ENCODE measurements at regions not wholly inside any gene's neighbourhood (a gene's known extent, or its start where the extent isn't known, plus 50 kb on each side); places are given as distances from the start of the nearest gene placed in this dataset.
A peak's percentile ranks its signal among the peaks of the same experiment; 100 is the strongest.

- Histone ChIP-seq H3K27ac (no peak overlapping the region), H3K4me3 (no peak overlapping the region), H3K27me3 (no peaks in the 10 kb centered on the region), H3K9me3 (no peaks in the 10 kb centered on the region), H3K4me1 (peaks cover 0 to 8% (median 0%) of the 10 kb centered on the region in 3 donors), H3K36me3 (no peaks in the 10 kb centered on the region)
- WGBS, 2 donors = 1 to 8% methylated on average over 3 of the region's 3 CpGs
- intact Hi-C loops (cut with DNase I) = no loop called here
- DNase-seq = no peak
- TF ChIP-seq POLR2A (IDR thresholded peaks at IDR 0.05) = no peak
- TF ChIP-seq, protein P1, sequence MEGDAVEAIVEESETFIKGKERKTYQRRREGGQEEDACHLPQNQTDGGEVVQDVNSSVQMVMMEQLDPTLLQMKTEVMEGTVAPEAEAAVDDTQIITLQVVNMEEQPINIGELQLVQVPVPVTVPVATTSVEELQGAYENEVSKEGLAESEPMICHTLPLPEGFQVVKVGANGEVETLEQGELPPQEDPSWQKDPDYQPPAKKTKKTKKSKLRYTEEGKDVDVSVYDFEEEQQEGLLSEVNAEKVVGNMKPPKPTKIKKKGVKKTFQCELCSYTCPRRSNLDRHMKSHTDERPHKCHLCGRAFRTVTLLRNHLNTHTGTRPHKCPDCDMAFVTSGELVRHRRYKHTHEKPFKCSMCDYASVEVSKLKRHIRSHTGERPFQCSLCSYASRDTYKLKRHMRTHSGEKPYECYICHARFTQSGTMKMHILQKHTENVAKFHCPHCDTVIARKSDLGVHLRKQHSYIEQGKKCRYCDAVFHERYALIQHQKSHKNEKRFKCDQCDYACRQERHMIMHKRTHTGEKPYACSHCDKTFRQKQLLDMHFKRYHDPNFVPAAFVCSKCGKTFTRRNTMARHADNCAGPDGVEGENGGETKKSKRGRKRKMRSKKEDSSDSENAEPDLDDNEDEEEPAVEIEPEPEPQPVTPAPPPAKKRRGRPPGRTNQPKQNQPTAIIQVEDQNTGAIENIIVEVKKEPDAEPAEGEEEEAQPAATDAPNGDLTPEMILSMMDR (IDR thresholded peaks at IDR 0.05) = peak in 5 of 6 experiments; percentile 8 to 54 (median 32)
Observed at GRCh38 chr4:138938366-138938690, 77.3 kb upstream of the NOCT start.

DNA sequence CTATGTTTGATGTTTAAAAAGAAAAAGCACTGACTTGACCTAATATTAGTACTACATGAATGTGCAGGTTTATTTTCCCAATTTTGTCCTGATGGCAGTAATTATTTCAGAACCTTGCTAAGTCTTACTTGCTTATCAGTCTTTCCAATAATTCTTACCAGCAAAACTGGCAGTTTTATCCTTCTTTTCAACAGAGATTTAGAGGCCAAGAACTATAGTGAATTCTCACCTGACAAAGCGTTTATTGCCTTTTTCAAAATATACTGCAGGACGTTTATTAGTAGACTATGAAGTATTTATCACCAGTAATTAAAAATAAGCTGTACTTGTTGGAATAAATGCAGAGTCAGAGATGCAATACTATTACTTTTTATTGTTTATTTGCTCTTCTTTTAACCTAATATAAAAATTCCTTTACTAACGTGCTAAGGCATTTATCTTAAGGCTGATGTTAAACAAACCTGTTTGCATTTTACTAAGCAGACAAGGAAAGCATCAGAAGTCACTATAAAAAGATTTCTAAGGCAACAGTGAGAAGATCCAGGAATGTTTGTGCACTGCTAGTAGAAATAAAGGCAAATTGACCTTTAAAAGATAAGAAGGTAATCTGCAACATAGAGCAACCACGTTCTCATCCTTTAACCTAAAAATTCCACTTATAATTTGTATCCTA lies 80.3 kb upstream of the NOCT start:
- no peak overlapping the region for H3K4me3 ChIP-seq
- intact Hi-C loops (cut with DNase I) = no loop called here
- WGBS, 2 donors = 73 to 74% methylated on average over 4 of the region's 4 CpGs
- peaks cover 0 to 8% (median 0%) of the 10 kb centered on the region in 3 donors for H3K4me1 ChIP-seq
- H3K36me3 ChIP-seq = no peaks in the 10 kb centered on the region
- H3K27me3 ChIP-seq = no peaks in the 10 kb centered on the region
- no peak overlapping the region for H3K27ac ChIP-seq
- H3K9me3 ChIP-seq = no peaks in the 10 kb centered on the region
- DNase-seq = no peak
- no peak for TF ChIP-seq POLR2A (IDR thresholded peaks at IDR 0.05)
- TF ChIP-seq, protein P1 (IDR thresholded peaks at IDR 0.05) = no peak

DNA sequence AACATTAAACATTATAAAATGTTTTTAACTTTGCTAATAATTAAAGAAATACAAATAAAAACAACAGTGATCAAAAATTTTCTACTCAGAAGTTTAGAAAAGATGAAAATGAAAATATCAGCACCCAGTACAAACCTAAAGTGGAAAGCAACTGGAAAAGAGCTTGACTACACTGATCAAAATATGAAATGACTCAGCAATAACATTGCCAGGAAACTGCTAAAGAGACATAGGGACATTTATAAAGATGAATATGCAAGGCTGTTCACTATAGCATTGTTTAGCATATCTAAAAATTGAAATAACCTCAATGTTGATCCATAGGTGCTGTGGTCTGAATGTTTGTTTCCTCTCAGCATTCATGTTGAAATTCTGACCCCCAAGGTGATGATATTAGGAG lies 88.5 kb upstream of the NOCT start:
- intact Hi-C loops (cut with DNase I) = no loop called here
- Histone ChIP-seq H3K9me3 (no peaks in the 10 kb centered on the region), H3K36me3 (no peaks in the 10 kb centered on the region), H3K4me3 (no peak overlapping the region), H3K4me1 (no peaks in the 10 kb centered on the region), H3K27ac (no peak overlapping the region), H3K27me3 (no peaks in the 10 kb centered on the region)
- DNase-seq = no peak
- TF ChIP-seq, protein P1 (IDR thresholded peaks at IDR 0.05) = no peak
- no peak for TF ChIP-seq POLR2A (IDR thresholded peaks at IDR 0.05)

- Histone ChIP-seq H3K27me3 (no peaks in the 10 kb centered on the region), H3K4me3 (no peak overlapping the region), H3K27ac (no peak overlapping the region), H3K36me3 (no peaks in the 10 kb centered on the region), H3K4me1 (no peaks in the 10 kb centered on the region), H3K9me3 (no peaks in the 10 kb centered on the region)
- intact Hi-C loops (cut with DNase I) = no loop called here
- WGBS, 2 donors = 59 to 73% methylated on average over 3 of the region's 3 CpGs
- DNase-seq = no peak
- TF ChIP-seq, protein P1 (IDR thresholded peaks at IDR 0.05) = no peak
- TF ChIP-seq POLR2A (IDR thresholded peaks at IDR 0.05) = no peak
Observed at GRCh38 chr4:138925495-138925894, 90.1 kb upstream of the NOCT start.

DNA sequence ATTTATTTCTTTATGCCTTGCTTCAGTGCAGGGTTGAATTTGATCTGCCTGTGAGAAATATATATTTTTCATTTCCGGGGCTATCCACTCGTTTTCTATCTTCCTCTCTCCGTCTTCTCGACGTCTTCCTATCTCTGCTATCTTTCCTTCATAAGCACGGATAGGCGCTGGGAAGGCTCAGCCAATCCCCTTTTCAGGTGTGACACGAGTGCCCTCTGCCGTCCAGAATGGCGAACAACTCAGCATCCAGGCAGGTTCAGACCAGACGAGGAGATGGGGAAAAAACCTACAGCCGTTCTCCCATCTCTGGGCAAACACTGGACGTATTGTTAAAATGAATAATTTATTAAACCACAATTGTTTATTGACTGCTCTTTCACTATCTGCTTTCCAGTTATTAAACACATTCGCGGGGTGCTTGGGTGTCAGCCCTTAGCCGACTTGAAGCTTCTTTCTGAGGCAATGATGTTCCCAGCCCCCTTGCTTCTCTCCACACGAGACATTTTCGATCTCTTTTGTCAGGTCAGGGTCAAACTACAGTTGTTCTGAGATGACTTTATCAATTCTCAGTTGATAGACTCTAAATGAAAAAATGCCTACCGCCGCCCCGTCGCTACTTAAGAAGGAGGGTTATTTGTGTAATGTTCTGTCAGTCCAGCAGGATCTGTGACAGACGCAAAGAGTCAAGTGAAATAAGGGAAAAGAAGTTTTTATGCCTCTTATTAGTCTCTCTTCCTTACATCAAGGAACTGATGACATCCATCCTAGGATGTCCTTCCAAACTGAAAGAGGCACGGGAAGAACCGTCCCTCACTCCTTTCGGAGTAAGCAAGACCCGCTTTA lies 96.3 kb upstream of the NOCT start:
- 32 to 38% methylated on average over 27 of the region's 27 CpGs for WGBS, 2 donors
- TF ChIP-seq, protein P1 (IDR thresholded peaks at IDR 0.05) = peak in 4 of 6 experiments; percentile 48 to 82 (median 58)
- no peak for TF ChIP-seq POLR2A (IDR thresholded peaks at IDR 0.05)
- H3K9me3 ChIP-seq = no peaks in the 10 kb centered on the region
- H3K4me1 ChIP-seq = peaks cover 0 to 6% (median 0%) of the 10 kb centered on the region in 3 donors
- intact Hi-C loops (cut with DNase I) = no loop called here
- no peak overlapping the region for H3K27ac ChIP-seq
- no peak for DNase-seq
- H3K36me3 ChIP-seq = no peaks in the 10 kb centered on the region
- H3K27me3 ChIP-seq = no peaks in the 10 kb centered on the region
- H3K4me3 ChIP-seq = no peak overlapping the region

Data from esophagus squamous epithelium (tissue), 5 donors.